ENCODE measurements at regions not wholly inside any gene's neighbourhood (a gene's known extent, or its start where the extent isn't known, plus 50 kb on each side); places are given as distances from the start of the nearest gene placed in this dataset.

DNA sequence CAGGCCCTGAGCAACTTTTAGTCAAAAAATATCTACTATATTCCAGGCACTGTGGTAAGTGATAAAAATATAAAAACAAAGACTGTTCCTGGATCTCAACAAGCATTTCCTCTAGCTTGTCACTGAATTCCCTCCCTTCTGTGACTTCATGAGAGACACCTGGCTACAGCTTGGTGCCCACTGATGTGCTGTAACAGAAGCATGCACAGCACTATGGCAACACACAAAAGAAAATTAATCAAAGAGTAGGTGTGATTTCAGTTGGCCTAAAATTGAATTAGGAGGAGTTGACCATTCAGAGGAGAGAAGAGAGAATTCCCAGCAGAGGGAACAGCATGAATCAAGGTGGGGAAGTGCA lies 158.9 kb upstream of the LPP start:
- in situ Hi-C loops (cut with HindIII; ENCODE audit: low pct_unique_long_range_greater_than_20kb, low sequenced_read_pairs), result no loop called here
- TF ChIP-seq REST (IDR thresholded peaks at IDR 0.05; ENCODE audit: insufficient read depth in 1 of 2, low read depth in 2 of 2, low read length in 1 of 2) (no peak), POLR2AphosphoS5 (IDR thresholded peaks at IDR 0.05; ENCODE audit: low read depth, low read length) (no peak), CTCF (IDR thresholded peaks at IDR 0.05) (no peak), SIN3A (IDR thresholded peaks at IDR 0.05; ENCODE audit: borderline replicate concordance, insufficient read depth, low read depth, low read length) (no peak), TCF7L2 (IDR thresholded peaks at IDR 0.05; ENCODE audit: low read depth, low read length) (no peak)
- Histone ChIP-seq H3K27me3 (ENCODE audit: control insufficient read depth, insufficient read depth, low read length) (no peaks in the 10 kb centered on the region), H3K4me3 (ENCODE audit: low read depth in 2 of 2, low read length in 2 of 2) (no peak overlapping the region), H3K36me3 (ENCODE audit: control insufficient read depth, insufficient read depth, low read length) (no peaks in the 10 kb centered on the region), H3K27ac (ENCODE audit: low read length) (no peak overlapping the region), H3K9me3 (ENCODE audit: control insufficient read depth, insufficient read depth, low read depth, low read length) (no peaks in the 10 kb centered on the region), H3K4me1 (ENCODE audit: control insufficient read depth, insufficient read depth, low read length) (no peaks in the 10 kb centered on the region)
- ChIA-PET CTCF (interaction anchor here (0.6 kb wide), 1 partner anchor 20 kb away, joined by 3 read pairs; no protein-coding TSS in a partner anchor), POLR2A (no interaction called here)
- BruUV-seq (replicated peaks), result no TSS peak
- no peak for DNase-seq (ENCODE audit: low read depth, low spot score)
- no peak for ATAC-seq
- intact Hi-C loops (cut with micrococcal nuclease; ENCODE audit: unreplicated experiment), result no loop called here

- POLR2A ChIA-PET, result no interaction called here
- Histone ChIP-seq H3K36me3 (ENCODE audit: control insufficient read depth, insufficient read depth, low read length) (no peaks in the 10 kb centered on the region), H3K27me3 (ENCODE audit: control insufficient read depth, insufficient read depth, low read length) (no peaks in the 10 kb centered on the region), H3K9me3 (ENCODE audit: control insufficient read depth, insufficient read depth, low read depth, low read length) (no peaks in the 10 kb centered on the region), H3K4me1 (ENCODE audit: control insufficient read depth, insufficient read depth, low read length) (no peaks in the 10 kb centered on the region), H3K4me3 (ENCODE audit: low read depth in 2 of 2, low read length in 2 of 2) (no peak overlapping the region), H3K27ac (ENCODE audit: low read length) (no peak overlapping the region)
- CTCF ChIA-PET, result interaction anchor here (0.5 to 0.6 kb wide), 3 partner anchors 20 to 856 kb away, joined by 3 to 4 read pairs (median 3); no protein-coding TSS in a partner anchor
- TF ChIP-seq REST (IDR thresholded peaks at IDR 0.05; ENCODE audit: insufficient read depth in 1 of 2, low read depth in 2 of 2, low read length in 1 of 2) (no peak), POLR2AphosphoS5 (IDR thresholded peaks at IDR 0.05; ENCODE audit: low read depth, low read length) (no peak), CTCF (IDR thresholded peaks at IDR 0.05) (no peak), TCF7L2 (IDR thresholded peaks at IDR 0.05; ENCODE audit: low read depth, low read length) (no peak), SIN3A (IDR thresholded peaks at IDR 0.05; ENCODE audit: borderline replicate concordance, insufficient read depth, low read depth, low read length) (no peak)
- in situ Hi-C loops (cut with HindIII; ENCODE audit: low pct_unique_long_range_greater_than_20kb, low sequenced_read_pairs) (no loop called here), intact Hi-C loops (cut with micrococcal nuclease; ENCODE audit: unreplicated experiment) (no loop called here)
- DNase-seq (ENCODE audit: low read depth, low spot score), result no peak
- no peak for ATAC-seq
- BruUV-seq (replicated peaks), result no TSS peak
These were observed 158.3 kb upstream of the LPP start for GRCh38 chr3:187995667-187996066.

Measured in Panc1 (cell line).